IgD-negative memory B cell (primary cell): ENCODE measurements at regions not wholly inside any gene's neighbourhood (a gene's known extent, or its start where the extent isn't known, plus 50 kb on each side); places are given as distances from the start of the nearest gene placed in this dataset.
"Not testable (repeated sequence)": the region's sequence is repeated elsewhere in the genome, so short reads cannot be mapped to it uniquely, and the experiment has no call there.

Source experiments
- H3K27ac Mint-ChIP-seq, 3 donors: one replicate each; pipeline ENCODE4 v1.8.0; 2020 to 2022; ENCODE audit warnings: mild to moderate bottlenecking in 3 of 3, mixed read lengths in 3 of 3, moderate library complexity in 1 of 3
- H3K27me3 Mint-ChIP-seq: one replicate; pipeline ENCODE4 v1.8.0; 2021; ENCODE audit warnings: mixed read lengths
- H3K36me3 Mint-ChIP-seq: one replicate; pipeline ENCODE4 v1.8.0; 2020; ENCODE audit warnings: mild to moderate bottlenecking, mixed read lengths
- H3K4me1 Mint-ChIP-seq, 3 donors: one replicate each; pipeline ENCODE4 v1.8.0; 2020 to 2022; ENCODE audit warnings: mixed read lengths in 3 of 3, mild to moderate bottlenecking in 1 of 3
- H3K4me3 Mint-ChIP-seq, 4 donors: one replicate each; pipeline ENCODE4 v1.8.0; 2020 to 2022; ENCODE audit warnings: mild to moderate bottlenecking in 4 of 4, mixed read lengths in 4 of 4, moderate library complexity in 3 of 4
- H3K9me3 Mint-ChIP-seq, 3 donors: one replicate each; pipeline ENCODE4 v1.8.0; 2020 to 2021; ENCODE audit warnings: mixed read lengths in 3 of 3, mild to moderate bottlenecking in 1 of 3

- peaks cover 0 to 2% (median 0%) of the 10 kb centered on the region in 3 donors for H3K4me1 Mint-ChIP-seq
- peaks cover 0 to 5% (median under 1%) of the 10 kb centered on the region in 3 donors for H3K9me3 Mint-ChIP-seq
- H3K27ac Mint-ChIP-seq, result no peak overlapping the region
- peaks cover 6% of the 10 kb centered on the region for H3K27me3 Mint-ChIP-seq
- H3K36me3 Mint-ChIP-seq, result peaks cover 4% of the 10 kb centered on the region
- H3K4me3 Mint-ChIP-seq, result no peak overlapping the region
Observed at GRCh38 chr6:15739867-15740266, 77.0 kb upstream of the DTNBP1 start.

GRCh38 chr6:15739353-15739752 is 76.5 kb upstream of the DTNBP1 start:
- Mint-ChIP-seq H3K36me3 (peaks cover 3% of the 10 kb centered on the region), H3K27me3 (peaks cover 6% of the 10 kb centered on the region), H3K27ac (no peak overlapping the region), H3K9me3 (peaks cover 0 to 5% (median 0%) of the 10 kb centered on the region in 3 donors), H3K4me1 (peaks cover 0 to 1% (median 0%) of the 10 kb centered on the region in 3 donors), H3K4me3 (no peak overlapping the region)

- not testable (repeated sequence) for H3K4me3 Mint-ChIP-seq, H3K36me3 Mint-ChIP-seq, H3K4me1 Mint-ChIP-seq, H3K27me3 Mint-ChIP-seq, H3K9me3 Mint-ChIP-seq
- H3K27ac Mint-ChIP-seq, result peak overlapping the region in 1 of 3 donors; percentile 42
Observed at GRCh38 chr6:15738195-15738594, 75.4 kb upstream of the DTNBP1 start.

- Mint-ChIP-seq H3K36me3 (peaks cover 2% of the 10 kb centered on the region), H3K4me3 (no peak overlapping the region), H3K27me3 (peaks cover 6% of the 10 kb centered on the region)
Observed at GRCh38 chr6:15736297-15736696, 73.5 kb upstream of the DTNBP1 start.

GRCh38 chr6:15735567-15736265 is 72.9 kb upstream of the DTNBP1 start:
- H3K36me3 Mint-ChIP-seq, result peaks cover 2% of the 10 kb centered on the region

More at GRCh38 chr6:15736297-15736696, 73.5 kb upstream of the DTNBP1 start:
- Mint-ChIP-seq H3K27ac (no peak overlapping the region), H3K9me3 (peaks cover 0 to 3% (median 0%) of the 10 kb centered on the region in 3 donors), H3K4me1 (peaks cover 0 to 1% (median 0%) of the 10 kb centered on the region in 3 donors)

GRCh38 chr6:15734118-15734897 is 71.5 kb upstream of the DTNBP1 start:
- Mint-ChIP-seq H3K4me3 (no peak overlapping the region), H3K36me3 (peaks cover 2% of the 10 kb centered on the region), H3K27ac (no peak overlapping the region), H3K9me3 (peaks cover 0 to 3% (median 0%) of the 10 kb centered on the region in 3 donors), H3K27me3 (peaks cover 10% of the 10 kb centered on the region), H3K4me1 (peaks cover 0 to 1% (median 0%) of the 10 kb centered on the region in 3 donors)

More at GRCh38 chr6:15735567-15736265, 72.9 kb upstream of the DTNBP1 start:
- H3K27ac Mint-ChIP-seq, result no peak overlapping the region
- H3K27me3 Mint-ChIP-seq, result peaks cover 10% of the 10 kb centered on the region
- H3K4me3 Mint-ChIP-seq, result no peak overlapping the region
- H3K4me1 Mint-ChIP-seq, result peaks cover 0 to 1% (median 0%) of the 10 kb centered on the region in 3 donors
- peaks cover 0 to 3% (median 0%) of the 10 kb centered on the region in 3 donors for H3K9me3 Mint-ChIP-seq

GRCh38 chr6:15730922-15731321 is 68.1 kb upstream of the DTNBP1 start:
- Mint-ChIP-seq H3K27ac (no peak overlapping the region), H3K4me1 (peaks cover 0 to 1% (median 0%) of the 10 kb centered on the region in 3 donors), H3K9me3 (no peaks in the 10 kb centered on the region), H3K27me3 (peaks cover 10% of the 10 kb centered on the region), H3K4me3 (no peak overlapping the region), H3K36me3 (peaks cover 2% of the 10 kb centered on the region)

GRCh38 chr6:15730442-15730841 is 67.6 kb upstream of the DTNBP1 start:
- Mint-ChIP-seq H3K27me3 (peaks cover 10% of the 10 kb centered on the region), H3K27ac (no peak overlapping the region)

GRCh38 chr6:15722731-15723130 is 59.9 kb upstream of the DTNBP1 start:
- peaks cover 2% of the 10 kb centered on the region for H3K27me3 Mint-ChIP-seq
- H3K27ac Mint-ChIP-seq, result no peak overlapping the region
- H3K4me1 Mint-ChIP-seq, result no peaks in the 10 kb centered on the region
- H3K36me3 Mint-ChIP-seq, result peaks cover 2% of the 10 kb centered on the region
- H3K9me3 Mint-ChIP-seq, result peaks cover 0 to 5% (median 2%) of the 10 kb centered on the region in 3 donors
- no peak overlapping the region for H3K4me3 Mint-ChIP-seq

More at GRCh38 chr6:15730442-15730841, 67.6 kb upstream of the DTNBP1 start:
- Mint-ChIP-seq H3K4me1 (peaks cover 0 to 1% (median 0%) of the 10 kb centered on the region in 3 donors), H3K9me3 (no peaks in the 10 kb centered on the region), H3K36me3 (peaks cover 2% of the 10 kb centered on the region), H3K4me3 (no peak overlapping the region)

GRCh38 chr6:15716889-15717288 is 54.1 kb upstream of the DTNBP1 start:
- no peak overlapping the region for H3K4me3 Mint-ChIP-seq
- H3K27me3 Mint-ChIP-seq, result peaks cover 5% of the 10 kb centered on the region
- H3K4me1 Mint-ChIP-seq, result no peaks in the 10 kb centered on the region
- no peak overlapping the region for H3K27ac Mint-ChIP-seq
- peaks cover 2% of the 10 kb centered on the region for H3K36me3 Mint-ChIP-seq
- H3K9me3 Mint-ChIP-seq, result peaks cover 2 to 6% (median 5%) of the 10 kb centered on the region in 3 donors

- no peaks in the 10 kb centered on the region for H3K4me1 Mint-ChIP-seq
- H3K9me3 Mint-ChIP-seq, result peaks cover 4 to 6% (median 5%) of the 10 kb centered on the region in 3 donors
- H3K36me3 Mint-ChIP-seq, result peaks cover 2% of the 10 kb centered on the region
- H3K27me3 Mint-ChIP-seq, result peaks cover 4% of the 10 kb centered on the region
- H3K4me3 Mint-ChIP-seq, result no peak overlapping the region
- H3K27ac Mint-ChIP-seq, result no peak overlapping the region
Observed at GRCh38 chr6:15715851-15716250, 53.0 kb upstream of the DTNBP1 start.

- no peaks in the 10 kb centered on the region for H3K4me1 Mint-ChIP-seq
- no peak overlapping the region for H3K27ac Mint-ChIP-seq
- H3K27me3 Mint-ChIP-seq, result peaks cover 4% of the 10 kb centered on the region
- peaks cover under 1 to 6% (median 4%) of the 10 kb centered on the region in 3 donors for H3K9me3 Mint-ChIP-seq
- no peak overlapping the region for H3K4me3 Mint-ChIP-seq
- H3K36me3 Mint-ChIP-seq, result peaks cover 2% of the 10 kb centered on the region
Observed at GRCh38 chr6:15715060-15715459, 52.2 kb upstream of the DTNBP1 start.

GRCh38 chr6:15714658-15715057 is 51.8 kb upstream of the DTNBP1 start:
- H3K36me3 Mint-ChIP-seq, result peaks cover 2% of the 10 kb centered on the region
- peaks cover 0 to 4% (median 4%) of the 10 kb centered on the region in 3 donors for H3K9me3 Mint-ChIP-seq
- H3K27ac Mint-ChIP-seq, result no peak overlapping the region
- peaks cover 4% of the 10 kb centered on the region for H3K27me3 Mint-ChIP-seq
- H3K4me3 Mint-ChIP-seq, result no peak overlapping the region
- no peaks in the 10 kb centered on the region for H3K4me1 Mint-ChIP-seq

- no peaks in the 10 kb centered on the region for H3K4me1 Mint-ChIP-seq
- H3K27me3 Mint-ChIP-seq, result peaks cover 4% of the 10 kb centered on the region
- no peak overlapping the region for H3K27ac Mint-ChIP-seq
- no peak overlapping the region for H3K4me3 Mint-ChIP-seq
- peaks cover 0 to 6% (median 4%) of the 10 kb centered on the region in 3 donors for H3K9me3 Mint-ChIP-seq
- H3K36me3 Mint-ChIP-seq, result no peaks in the 10 kb centered on the region
Observed at GRCh38 chr6:15713325-15713724, 50.5 kb upstream of the DTNBP1 start.

GRCh38 chr6:15712797-15713196 is 50.0 kb upstream of the DTNBP1 start:
- no peaks in the 10 kb centered on the region for H3K4me1 Mint-ChIP-seq
- H3K27ac Mint-ChIP-seq, result no peak overlapping the region
- H3K4me3 Mint-ChIP-seq, result no peak overlapping the region
- no peaks in the 10 kb centered on the region for H3K36me3 Mint-ChIP-seq
- peaks cover 0 to 6% (median 4%) of the 10 kb centered on the region in 3 donors for H3K9me3 Mint-ChIP-seq
- peaks cover 4% of the 10 kb centered on the region for H3K27me3 Mint-ChIP-seq
